ENCODE measurements at regions not wholly inside any gene's neighbourhood (a gene's known extent, or its start where the extent isn't known, plus 50 kb on each side); places are given as distances from the start of the nearest gene placed in this dataset.
"Not testable (repeated sequence)": the region's sequence is repeated elsewhere in the genome, so short reads cannot be mapped to it uniquely, and the experiment has no call there.

GRCh38 chr10:57689596-57690297 is 577.9 kb downstream of the IPMK start:
- no peak for DNase-seq (ENCODE audit: low spot score)

GRCh38 chr10:57679916-57680315 is 587.8 kb downstream of the IPMK start:
- DNase-seq (ENCODE audit: low spot score), result no peak

DNA sequence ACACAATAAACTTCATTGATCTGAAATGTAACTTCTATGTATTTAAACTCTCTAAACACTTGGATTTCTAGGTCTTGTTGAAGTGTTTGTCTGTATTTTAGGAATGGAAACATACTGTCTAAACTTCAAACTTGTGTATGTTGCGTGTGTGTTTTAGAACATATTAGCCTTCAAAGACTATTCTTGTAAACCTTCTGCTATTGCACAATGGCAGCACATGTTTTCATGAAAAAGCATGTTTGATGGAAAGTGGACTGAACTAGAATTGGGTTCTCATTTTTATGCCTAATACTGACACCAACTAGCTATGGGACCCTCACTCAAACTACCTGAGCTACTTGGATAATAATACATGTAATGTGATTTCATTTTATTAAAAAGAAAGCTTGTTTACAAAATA is 592.6 kb downstream of the IPMK start:
- no peak for DNase-seq (ENCODE audit: low spot score)

DNA sequence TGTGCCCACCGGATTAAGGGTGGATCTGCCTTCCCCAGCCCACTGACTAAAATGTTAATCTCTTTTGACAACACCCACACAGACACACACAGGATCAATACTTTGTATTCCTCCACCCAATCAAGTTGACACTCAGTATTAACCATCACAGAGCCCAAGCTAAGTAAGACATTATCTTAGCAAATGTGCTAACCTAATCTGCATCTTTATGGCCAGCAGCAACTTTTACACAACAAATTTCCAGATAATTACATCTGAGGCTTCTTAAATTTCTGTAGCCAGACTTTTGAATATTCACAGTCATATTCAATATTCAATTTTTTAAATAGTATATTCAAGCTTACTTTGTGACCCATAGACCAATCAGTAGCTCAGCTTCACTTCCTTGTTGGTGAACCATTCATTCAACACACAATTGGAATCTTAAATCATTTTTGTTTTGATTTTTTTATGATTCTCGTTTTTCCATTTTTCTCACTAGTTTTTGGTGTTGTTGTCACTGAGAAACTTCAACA is 594.2 kb downstream of the IPMK start:
- no peak for DNase-seq (ENCODE audit: low spot score)

DNA sequence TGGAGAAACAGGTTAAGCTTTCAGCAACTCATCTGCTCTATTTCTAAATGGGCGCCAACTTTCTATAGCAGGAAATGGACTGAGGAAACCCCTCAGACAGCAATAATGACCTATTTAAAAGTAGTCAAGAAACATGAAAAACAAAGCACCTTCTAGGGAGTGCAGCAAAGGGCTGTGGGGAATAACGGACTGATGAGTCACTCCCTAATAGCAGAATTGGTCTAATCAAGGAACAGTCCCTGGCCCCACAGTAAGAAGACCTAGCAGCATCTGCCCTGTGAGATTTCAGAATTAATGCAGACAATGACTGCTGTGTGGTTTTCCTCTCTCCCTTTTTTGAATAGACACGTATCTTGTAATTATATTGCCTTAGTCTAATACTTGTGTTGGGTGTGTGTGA is 602.9 kb downstream of the IPMK start:
- peak; percentile 1 for DNase-seq (ENCODE audit: low spot score)

- DNase-seq (ENCODE audit: low spot score), result no peak
These were observed 604.3 kb downstream of the IPMK start for GRCh38 chr10:57663401-57663800.

DNA sequence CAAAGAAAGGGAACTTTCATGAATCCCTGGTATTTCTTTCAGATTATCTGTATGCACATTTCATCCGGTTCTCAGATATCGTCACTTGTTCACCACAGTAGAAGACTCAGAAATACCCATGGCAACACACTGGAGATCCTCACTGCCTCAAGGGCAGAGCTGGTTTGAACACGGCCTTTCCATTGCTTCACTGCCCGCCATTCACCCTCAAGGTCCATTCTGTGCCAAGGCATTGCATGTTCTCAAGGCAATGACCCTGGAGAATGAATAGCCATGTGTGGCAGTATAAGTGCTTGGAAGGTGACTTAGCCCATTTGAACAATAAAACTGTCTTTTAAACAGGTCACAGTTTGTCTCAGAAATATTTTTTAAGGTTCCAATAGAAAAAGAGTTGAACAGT is 606.5 kb downstream of the IPMK start:
- no peak for DNase-seq (ENCODE audit: low spot score)

DNA sequence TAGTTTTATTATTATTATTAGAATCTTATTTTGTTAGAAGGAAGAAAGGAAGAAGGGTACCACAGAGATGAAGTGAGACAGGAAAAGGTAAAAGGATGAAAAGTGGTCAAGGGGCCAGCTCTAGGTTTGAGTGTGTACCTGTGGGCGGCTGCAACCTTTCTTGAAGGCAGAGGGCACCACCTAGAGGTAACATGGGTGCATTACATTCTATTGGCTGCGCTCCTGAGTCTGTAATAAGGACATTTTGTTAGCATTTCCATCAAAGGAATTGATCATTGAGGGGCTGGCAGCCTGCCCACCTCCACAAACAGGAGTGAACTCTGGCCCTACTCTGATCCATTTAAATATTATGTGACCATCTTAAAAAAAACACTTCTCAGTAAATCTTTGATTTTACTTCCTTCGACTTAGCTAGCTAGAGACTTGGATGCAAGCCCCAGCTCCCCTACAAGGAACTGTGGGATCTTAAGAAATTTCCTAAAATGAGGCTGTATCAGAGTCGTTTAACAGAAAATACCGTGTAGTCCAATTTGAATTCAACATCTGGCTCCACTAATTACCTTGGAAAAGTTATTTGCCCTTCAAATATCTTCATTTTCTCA is 610.4 kb downstream of the IPMK start:
- peak; percentile 12 for DNase-seq (ENCODE audit: low spot score)

DNA sequence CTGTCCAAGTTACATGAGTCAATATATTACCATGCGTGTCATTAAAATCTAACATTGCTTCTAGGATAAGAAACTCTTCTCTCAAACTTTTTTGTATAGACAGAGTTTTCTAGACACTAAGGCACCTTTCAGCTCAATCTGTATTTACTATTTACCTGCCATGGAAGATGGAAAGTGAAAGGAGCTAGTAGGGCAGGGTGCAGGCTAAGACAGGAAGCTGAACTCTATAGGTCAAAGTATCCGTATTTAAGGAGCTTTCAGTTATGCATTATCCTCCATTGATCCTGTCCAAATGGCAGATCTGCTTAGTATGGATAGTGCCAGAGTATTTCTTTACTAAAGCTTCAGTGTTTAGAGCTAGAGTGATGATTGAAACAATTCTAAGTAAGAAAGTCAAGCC is 612.8 kb downstream of the IPMK start:
- DNase-seq (ENCODE audit: low spot score), result no peak

DNA sequence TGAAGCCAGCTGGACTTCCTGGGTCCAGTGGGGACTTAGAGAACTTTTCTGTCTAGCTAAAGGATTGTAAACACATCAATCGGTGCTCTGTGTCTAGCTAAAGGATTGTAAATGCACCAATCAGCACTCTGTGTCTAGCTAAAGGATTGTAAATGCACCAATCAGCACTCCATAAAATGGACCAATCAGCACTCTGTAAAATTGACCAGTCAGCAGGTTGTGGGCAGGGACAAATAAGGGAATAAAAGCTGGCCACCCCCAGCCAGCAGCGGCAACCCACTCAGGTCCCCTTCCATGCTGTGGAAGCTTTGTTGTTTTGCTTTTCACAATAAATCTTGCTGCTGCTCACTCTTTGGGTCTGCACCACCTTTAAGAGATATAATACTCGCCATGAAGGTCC is 622.6 kb downstream of the IPMK start:
- DNase-seq (ENCODE audit: low spot score), result not testable (repeated sequence)

GRCh38 chr10:57638411-57638810 is 629.3 kb downstream of the IPMK start:
- DNase-seq (ENCODE audit: low spot score), result no peak

GRCh38 chr10:57628592-57629284 is 639.0 kb downstream of the IPMK start:
- no peak for DNase-seq (ENCODE audit: low spot score)

GRCh38 chr10:57627642-57628178 is 640.0 kb downstream of the IPMK start:
- no peak for DNase-seq (ENCODE audit: low spot score)

GRCh38 chr10:57624856-57625592 is 642.7 kb downstream of the IPMK start:
- no peak for DNase-seq (ENCODE audit: low spot score)

DNA sequence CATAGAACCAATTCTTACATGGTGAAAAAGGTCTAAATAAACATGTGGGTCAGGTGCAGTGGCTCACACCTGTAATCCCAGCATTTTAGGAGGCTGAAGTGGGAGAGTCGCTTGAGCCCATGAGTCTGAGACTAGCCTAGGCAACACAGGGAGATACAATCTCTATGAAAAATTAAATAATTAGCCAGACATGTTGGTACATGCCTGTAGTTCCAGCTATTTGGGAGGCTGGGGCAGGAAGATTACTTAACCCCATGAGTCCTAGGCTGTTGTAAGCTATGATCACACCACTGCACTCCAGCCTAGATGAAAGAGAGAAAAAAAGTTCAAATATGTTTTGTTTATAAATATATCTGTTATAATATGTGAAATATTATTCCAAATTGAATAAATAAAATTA is 643.6 kb downstream of the IPMK start:
- no peak for DNase-seq (ENCODE audit: low spot score)

DNA sequence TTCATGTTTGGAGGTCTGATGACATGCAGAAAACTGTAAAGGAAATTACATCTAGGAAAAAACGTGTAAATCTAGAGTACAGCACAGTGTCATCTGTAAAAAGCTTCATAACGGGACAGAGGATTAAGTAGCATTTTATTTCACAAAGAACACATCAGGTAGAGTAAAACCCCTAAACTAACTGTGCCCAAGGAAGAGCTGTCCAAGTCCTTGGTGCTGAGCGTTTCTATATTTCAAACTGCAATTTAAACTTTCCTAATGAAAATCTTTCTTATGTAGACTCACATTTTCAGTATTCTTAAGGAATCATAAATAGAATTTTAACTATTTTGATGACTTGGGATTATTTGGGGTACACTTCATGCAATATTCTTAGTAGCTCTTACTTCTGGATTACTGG is 646.2 kb downstream of the IPMK start:
- no peak for DNase-seq (ENCODE audit: low spot score)

DNA sequence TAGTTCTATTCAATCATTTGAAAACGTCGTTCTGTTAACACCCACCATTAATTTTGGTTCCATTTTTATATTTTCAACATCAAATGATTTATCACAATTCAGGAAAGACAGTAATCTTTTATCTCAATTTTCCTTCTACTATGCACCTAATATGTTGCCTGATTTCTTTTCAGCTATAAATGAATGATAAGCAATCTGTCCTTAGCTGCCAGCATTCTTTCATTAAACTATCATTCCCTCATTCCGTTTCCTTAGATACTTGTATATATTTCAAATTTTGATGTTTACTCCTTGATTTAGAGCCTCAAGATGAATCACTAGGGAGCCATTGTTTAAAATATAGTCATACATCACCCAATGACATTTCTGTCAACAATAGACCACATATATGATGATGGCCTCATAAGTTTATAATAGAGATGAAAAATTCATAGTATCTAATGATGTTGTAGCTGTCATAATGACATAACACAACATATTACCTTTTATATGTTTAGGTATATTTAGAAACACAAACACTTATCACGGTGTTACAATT is 661.7 kb downstream of the IPMK start:
- DNase-seq (ENCODE audit: low spot score), result no peak

- DNase-seq (ENCODE audit: low spot score), result no peak
These were observed 668.3 kb downstream of the IPMK start for GRCh38 chr10:57599440-57599839.

DNA sequence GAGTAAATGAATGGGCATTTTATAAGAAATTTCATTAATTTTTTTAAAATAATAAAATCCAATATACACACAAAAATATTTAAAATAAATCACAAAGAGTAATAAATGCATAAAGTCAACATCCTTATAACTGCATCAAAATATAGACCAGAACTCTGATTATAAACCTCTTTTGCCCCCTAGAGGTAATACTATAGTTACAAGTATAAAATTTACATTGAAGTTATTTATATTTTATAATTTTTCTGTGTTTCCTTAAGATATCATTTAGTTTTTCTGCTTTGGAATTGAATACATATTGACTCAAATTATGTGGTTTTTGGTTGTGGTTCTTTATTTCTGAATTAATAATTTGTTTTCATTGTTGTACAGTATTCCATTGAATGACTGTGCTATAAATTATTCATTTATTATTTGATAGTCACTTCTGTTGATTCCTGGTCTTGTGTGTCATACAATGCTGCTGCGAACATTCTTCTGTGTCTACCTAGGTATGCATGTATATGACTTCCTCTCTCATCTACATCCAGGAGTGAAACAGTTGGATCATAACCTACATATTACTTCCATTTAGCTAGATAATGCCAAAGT is 673.6 kb downstream of the IPMK start:
- no peak for DNase-seq (ENCODE audit: low spot score)

GRCh38 chr10:57579926-57580325 is 687.8 kb downstream of the IPMK start:
- DNase-seq (ENCODE audit: low spot score), result no peak

GRCh38 chr10:57562211-57562610 is 705.5 kb downstream of the IPMK start:
- DNase-seq (ENCODE audit: low spot score), result no peak

- DNase-seq (ENCODE audit: low spot score), result not testable (repeated sequence)
These were observed 715.9 kb downstream of the IPMK start for GRCh38 chr10:57551774-57552173.

Measured in COLO829 (cell line).